ENCODE measurements at regions not wholly inside any gene's neighbourhood (a gene's known extent, or its start where the extent isn't known, plus 50 kb on each side); places are given as distances from the start of the nearest gene placed in this dataset.

DNA sequence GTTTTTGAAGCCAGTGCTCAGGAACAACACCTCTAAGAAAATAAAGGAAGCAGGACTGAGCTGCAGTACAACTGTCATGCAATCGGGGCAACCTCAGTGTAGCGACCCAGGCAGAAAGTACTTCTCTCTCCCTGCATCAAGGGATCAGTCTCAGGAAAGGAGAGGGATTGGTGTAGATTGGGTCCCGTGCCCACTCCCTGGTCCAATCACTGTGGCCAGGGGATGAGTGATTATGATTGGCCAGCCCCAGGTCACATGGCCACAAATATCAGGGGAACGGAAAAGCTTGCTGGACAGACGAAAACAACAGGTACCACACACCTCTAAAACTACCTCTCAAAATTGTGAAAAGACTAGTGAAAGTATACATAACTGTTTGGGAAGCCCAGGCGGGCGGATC is 136.2 kb upstream of the F3 start:
- no peak for DNase-seq (ENCODE audit: low spot score)
- Histone ChIP-seq H3K9me3 (ENCODE audit: low read depth, low read length, poor library complexity, severe bottlenecking) (no peaks in the 10 kb centered on the region), H3K27me3 (replicated peaks; ENCODE audit: insufficient read depth, low read depth, low read length, poor library complexity) (no peaks in the 10 kb centered on the region), H3K27ac (ENCODE audit: low read depth, low read length, poor library complexity, severe bottlenecking) (no peak overlapping the region), H3K36me3 (ENCODE audit: insufficient read depth, low read length, poor library complexity, severe bottlenecking) (no peaks in the 10 kb centered on the region), H3K4me1 (ENCODE audit: insufficient read depth, low read length, poor library complexity, severe bottlenecking) (no peaks in the 10 kb centered on the region), H3K4me3 (ENCODE audit: low read depth, low read length, poor library complexity, severe bottlenecking) (no peak overlapping the region)
- intact Hi-C loops (cut with micrococcal nuclease; ENCODE audit: unreplicated experiment) = no loop called here
- no peak for TF ChIP-seq EZH2 (IDR thresholded peaks at IDR 0.05; ENCODE audit: borderline replicate concordance, low read depth, low read length, poor library complexity, severe bottlenecking)
- TF ChIP-seq, protein P1, sequence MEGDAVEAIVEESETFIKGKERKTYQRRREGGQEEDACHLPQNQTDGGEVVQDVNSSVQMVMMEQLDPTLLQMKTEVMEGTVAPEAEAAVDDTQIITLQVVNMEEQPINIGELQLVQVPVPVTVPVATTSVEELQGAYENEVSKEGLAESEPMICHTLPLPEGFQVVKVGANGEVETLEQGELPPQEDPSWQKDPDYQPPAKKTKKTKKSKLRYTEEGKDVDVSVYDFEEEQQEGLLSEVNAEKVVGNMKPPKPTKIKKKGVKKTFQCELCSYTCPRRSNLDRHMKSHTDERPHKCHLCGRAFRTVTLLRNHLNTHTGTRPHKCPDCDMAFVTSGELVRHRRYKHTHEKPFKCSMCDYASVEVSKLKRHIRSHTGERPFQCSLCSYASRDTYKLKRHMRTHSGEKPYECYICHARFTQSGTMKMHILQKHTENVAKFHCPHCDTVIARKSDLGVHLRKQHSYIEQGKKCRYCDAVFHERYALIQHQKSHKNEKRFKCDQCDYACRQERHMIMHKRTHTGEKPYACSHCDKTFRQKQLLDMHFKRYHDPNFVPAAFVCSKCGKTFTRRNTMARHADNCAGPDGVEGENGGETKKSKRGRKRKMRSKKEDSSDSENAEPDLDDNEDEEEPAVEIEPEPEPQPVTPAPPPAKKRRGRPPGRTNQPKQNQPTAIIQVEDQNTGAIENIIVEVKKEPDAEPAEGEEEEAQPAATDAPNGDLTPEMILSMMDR (conservative IDR thresholded peaks at IDR 0.05; ENCODE audit: low read depth, low read length) = no peak
- POLR2A ChIA-PET (ENCODE audit: low non-redundant PET) = no interaction called here
- no TSS peak for BruUV-seq (replicated peaks)
- CTCF ChIA-PET = no interaction called here

DNA sequence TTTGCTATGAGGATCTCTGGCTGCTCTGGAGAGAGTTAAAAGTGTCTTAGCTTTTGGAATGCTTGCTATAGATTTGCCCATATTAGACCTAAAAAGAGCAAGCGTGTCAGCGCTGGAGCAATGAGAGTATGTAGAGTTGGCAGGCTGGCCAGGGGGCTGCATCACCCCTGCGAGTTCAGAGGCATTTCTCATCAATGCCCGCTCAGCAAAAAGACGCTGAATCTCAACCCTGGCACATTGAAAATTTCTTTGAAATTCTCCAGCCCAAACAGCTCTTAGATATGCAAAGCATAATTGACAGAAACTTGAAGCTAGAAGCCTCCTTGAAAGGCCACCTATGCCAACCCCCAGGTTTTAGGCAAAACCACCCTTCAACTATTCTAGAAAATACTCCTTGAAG is 135.5 kb upstream of the F3 start:
- no peak for DNase-seq (ENCODE audit: low spot score)
- H3K27me3 ChIP-seq (replicated peaks; ENCODE audit: insufficient read depth, low read depth, low read length, poor library complexity) = no peaks in the 10 kb centered on the region
- no peak overlapping the region for H3K27ac ChIP-seq (ENCODE audit: low read depth, low read length, poor library complexity, severe bottlenecking)
- no peaks in the 10 kb centered on the region for H3K4me1 ChIP-seq (ENCODE audit: insufficient read depth, low read length, poor library complexity, severe bottlenecking)
- POLR2A ChIA-PET (ENCODE audit: low non-redundant PET) = no interaction called here
- H3K9me3 ChIP-seq (ENCODE audit: low read depth, low read length, poor library complexity, severe bottlenecking) = no peaks in the 10 kb centered on the region
- H3K4me3 ChIP-seq (ENCODE audit: low read depth, low read length, poor library complexity, severe bottlenecking) = no peak overlapping the region
- no peak for TF ChIP-seq EZH2 (IDR thresholded peaks at IDR 0.05; ENCODE audit: borderline replicate concordance, low read depth, low read length, poor library complexity, severe bottlenecking)
- TF ChIP-seq, protein P1 (conservative IDR thresholded peaks at IDR 0.05; ENCODE audit: low read depth, low read length) = no peak
- BruUV-seq (replicated peaks) = no TSS peak
- no peaks in the 10 kb centered on the region for H3K36me3 ChIP-seq (ENCODE audit: insufficient read depth, low read length, poor library complexity, severe bottlenecking)
- CTCF ChIA-PET = no interaction called here
- intact Hi-C loops (cut with micrococcal nuclease; ENCODE audit: unreplicated experiment) = no loop called here

DNA sequence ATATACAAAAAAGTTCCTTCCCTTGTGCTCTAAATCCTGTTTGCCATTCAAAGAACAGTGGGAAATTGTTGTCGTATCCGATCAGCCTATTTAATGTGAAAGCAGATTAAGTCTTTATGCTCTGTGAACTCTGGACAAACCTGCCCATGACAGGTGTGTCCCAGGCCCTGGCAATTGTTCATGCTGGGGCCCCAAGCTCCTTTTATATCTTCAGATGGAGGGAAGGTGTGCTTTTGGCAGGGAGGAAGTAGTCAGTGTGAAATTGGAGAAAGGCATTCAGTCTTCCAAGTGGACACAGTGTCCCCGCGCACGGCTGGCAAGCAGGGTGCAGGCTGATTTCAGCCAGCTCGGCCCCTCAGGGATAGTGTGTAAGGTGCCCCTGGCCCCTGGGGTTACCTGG is 135.1 kb upstream of the F3 start:
- ChIA-PET POLR2A (ENCODE audit: low non-redundant PET) (no interaction called here), CTCF (no interaction called here)

More for the DNA sequence above, 135.1 kb upstream of the F3 start:
- no TSS peak for BruUV-seq (replicated peaks)
- no peak for TF ChIP-seq EZH2 (IDR thresholded peaks at IDR 0.05; ENCODE audit: borderline replicate concordance, low read depth, low read length, poor library complexity, severe bottlenecking)
- TF ChIP-seq, protein P1 (conservative IDR thresholded peaks at IDR 0.05; ENCODE audit: low read depth, low read length) = no peak
- intact Hi-C loops (cut with micrococcal nuclease; ENCODE audit: unreplicated experiment) = no loop called here
- H3K4me1 ChIP-seq (ENCODE audit: insufficient read depth, low read length, poor library complexity, severe bottlenecking) = no peaks in the 10 kb centered on the region
- no peak overlapping the region for H3K27ac ChIP-seq (ENCODE audit: low read depth, low read length, poor library complexity, severe bottlenecking)
- no peak overlapping the region for H3K4me3 ChIP-seq (ENCODE audit: low read depth, low read length, poor library complexity, severe bottlenecking)
- no peak for DNase-seq (ENCODE audit: low spot score)
- no peaks in the 10 kb centered on the region for H3K36me3 ChIP-seq (ENCODE audit: insufficient read depth, low read length, poor library complexity, severe bottlenecking)
- H3K27me3 ChIP-seq (replicated peaks; ENCODE audit: insufficient read depth, low read depth, low read length, poor library complexity) = no peaks in the 10 kb centered on the region
- no peaks in the 10 kb centered on the region for H3K9me3 ChIP-seq (ENCODE audit: low read depth, low read length, poor library complexity, severe bottlenecking)

All from A673 (cell line).